NCI-H146 treated with DMSO at 0.1 percent for 48 hours (cell line): ENCODE measurements at regions not wholly inside any gene's neighbourhood (a gene's known extent, or its start where the extent isn't known, plus 50 kb on each side); places are given as distances from the start of the nearest gene placed in this dataset.

Experiments used
- DNase-seq: peaks from one replicate; lab custom pipeline; 2025; ENCODE audit not compliant: unreplicated experiment; lab: John Stamatoyannopoulos, UW

GRCh38 chr12:92582893-92583292 is 119.9 kb upstream of the PLEKHG7 start:
- DNase-seq = no peak

- DNase-seq = no peak
Measured at GRCh38 chr12:92582475-92582874, 120.3 kb upstream of the PLEKHG7 start.

GRCh38 chr12:92581604-92582003 is 121.2 kb upstream of the PLEKHG7 start:
- no peak for DNase-seq

- no peak for DNase-seq
Measured at GRCh38 chr12:92574911-92575570, 127.7 kb upstream of the PLEKHG7 start.

- DNase-seq = no peak
Measured at GRCh38 chr12:92574051-92574783, 128.6 kb upstream of the PLEKHG7 start.

GRCh38 chr12:92573104-92573503 is 129.7 kb upstream of the PLEKHG7 start:
- DNase-seq = no peak

- DNase-seq = no peak
Measured at GRCh38 chr12:92571844-92572543, 130.8 kb upstream of the PLEKHG7 start.

GRCh38 chr12:92571169-92571568 is 131.6 kb upstream of the PLEKHG7 start:
- DNase-seq = no peak

- peak; percentile 83 for DNase-seq
Measured at GRCh38 chr12:92570056-92570753, 132.6 kb upstream of the PLEKHG7 start.

GRCh38 chr12:92568691-92569090 is 134.1 kb upstream of the PLEKHG7 start:
- no peak for DNase-seq

GRCh38 chr12:92566448-92567019 is 136.3 kb upstream of the PLEKHG7 start:
- DNase-seq = no peak

GRCh38 chr12:92563819-92564218 is 139.0 kb upstream of the PLEKHG7 start:
- no peak for DNase-seq

- no peak for DNase-seq
Measured at GRCh38 chr12:92562063-92562734, 140.6 kb upstream of the PLEKHG7 start.

- DNase-seq = no peak
Measured at GRCh38 chr12:92561543-92561899, 141.3 kb upstream of the PLEKHG7 start.

GRCh38 chr12:92560713-92561542 is 141.9 kb upstream of the PLEKHG7 start:
- DNase-seq = no peak

GRCh38 chr12:92558806-92559205 is 144.0 kb upstream of the PLEKHG7 start:
- no peak for DNase-seq

- DNase-seq = no peak
Measured at GRCh38 chr12:92558215-92558773, 144.5 kb upstream of the PLEKHG7 start.

GRCh38 chr12:92557422-92557724 is 145.4 kb upstream of the PLEKHG7 start:
- no peak for DNase-seq

GRCh38 chr12:92556637-92557421 is 146.0 kb upstream of the PLEKHG7 start:
- DNase-seq = no peak
